DOHH2 (cell line): ENCODE measurements at regions not wholly inside any gene's neighbourhood (a gene's known extent, or its start where the extent isn't known, plus 50 kb on each side); places are given as distances from the start of the nearest gene placed in this dataset.

Source experiments
- CTCF ChIP-seq: fragments of 200-600 bp; sonication (generic); IDR thresholded peaks from one replicate; pipeline ENCODE4 v1.5.1; 2014; ENCODE audit warnings: antibody characterized with exemption, mild to moderate bottlenecking, low read depth, low read length; ENCODE audit not compliant: poor library complexity, severe bottlenecking
- EZH2phosphoT487 ChIP-seq: fragments of 200-600 bp; sonication (generic); IDR thresholded peaks from 2 replicates; pipeline ENCODE4 v1.6.1; 2017; ENCODE audit warnings: borderline replicate concordance, mild to moderate bottlenecking, antibody characterized with exemption, low read length, moderate library complexity, mixed read lengths

GRCh38 chr5:74419468-74419867, 221.1 kb downstream of the ENC1 start:
- TF ChIP-seq CTCF (no peak), EZH2phosphoT487 (no peak)
